Right lobe of liver (tissue), 4 donors: ENCODE measurements at regions not wholly inside any gene's neighbourhood (a gene's known extent, or its start where the extent isn't known, plus 50 kb on each side); places are given as distances from the start of the nearest gene placed in this dataset.
"Not testable (repeated sequence)": the region's sequence is repeated elsewhere in the genome, so short reads cannot be mapped to it uniquely, and the experiment has no call there.

Source experiments
- CTCF ChIP-seq, 4 donors: fragments of 200-600 bp in 3 of 4; fragments of 450-650 bp in 1 of 4; IDR thresholded peaks; one replicate each; pipeline versions ENCODE4 v1.5.1 to v1.8.0; 2016 to 2022; ENCODE audit warnings: antibody characterized with exemption in 4 of 4, mild to moderate bottlenecking in 2 of 4
- POLR2A ChIP-seq: fragments of 450-650 bp; IDR thresholded peaks from one replicate; pipeline ENCODE4 v1.6.1; 2017; ENCODE audit warnings: antibody characterized with exemption, mild to moderate bottlenecking
- donor health status: DM: no; HTN: no; CAD: no.
- donor health status: DM: no; HTN: no; CAD: no.
- donor health status: DM: no; HTN: yes; CAD: no.

GRCh38 chr4:114148372-114149070 lies 169.1 kb upstream of the ARSJ start:
- TF ChIP-seq CTCF (IDR thresholded peaks at IDR 0.05); POLR2A: not testable (repeated sequence)
